COR-L47 (cell line): ENCODE measurements at regions not wholly inside any gene's neighbourhood (a gene's known extent, or its start where the extent isn't known, plus 50 kb on each side); places are given as distances from the start of the nearest gene placed in this dataset.

ENCODE experiments used
- DNase-seq: peaks from one replicate; lab custom pipeline; 2025; lab: John Stamatoyannopoulos, UW

DNA sequence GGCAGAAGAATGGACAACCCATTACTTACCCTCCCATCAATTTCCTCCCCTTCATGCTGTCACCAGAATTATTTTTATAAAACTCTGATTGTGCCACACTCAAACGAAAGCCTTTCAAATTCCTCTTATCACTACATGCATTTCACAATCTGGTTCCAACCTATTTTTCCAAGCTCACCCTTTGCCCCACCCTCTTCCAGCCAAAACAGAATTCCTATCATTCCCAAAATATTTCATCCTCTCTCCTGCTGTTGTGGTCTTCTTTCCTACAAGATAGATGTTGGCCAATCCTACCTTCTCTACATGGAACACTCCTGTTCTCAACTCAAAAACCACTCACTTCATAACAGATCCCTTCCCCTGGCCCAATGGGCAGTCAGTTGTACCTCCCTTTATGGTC, 111.5 kb downstream of the ELAPOR2 start:
- no peak for DNase-seq

- no peak for DNase-seq
Observed at GRCh38 chr7:86943447-86943846, 116.0 kb downstream of the ELAPOR2 start.

- DNase-seq: no peak
Observed at GRCh38 chr7:86942995-86943394, 116.5 kb downstream of the ELAPOR2 start.

DNA sequence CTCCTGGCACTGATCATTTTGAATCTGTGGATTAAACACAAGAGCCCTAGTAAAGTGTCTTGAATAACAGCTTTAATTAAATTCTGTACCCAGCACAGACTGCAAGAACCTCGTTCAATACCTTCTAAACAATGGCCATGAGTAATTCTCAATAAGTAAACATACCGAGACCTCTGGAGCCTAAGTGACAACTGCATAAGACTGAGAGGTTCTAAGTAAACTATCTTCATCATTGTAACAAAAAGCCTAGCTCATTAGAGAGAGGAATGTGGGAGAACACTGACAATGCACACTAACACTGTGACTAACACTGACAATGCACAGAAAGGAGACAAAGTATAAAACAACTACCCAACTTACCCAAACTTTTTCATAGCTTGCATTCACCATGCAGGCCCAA, 117.4 kb downstream of the ELAPOR2 start:
- no peak for DNase-seq

GRCh38 chr7:86939197-86939814, 120.1 kb downstream of the ELAPOR2 start:
- peak; percentile 60 for DNase-seq

GRCh38 chr7:86937363-86937878, 122.0 kb downstream of the ELAPOR2 start:
- no peak for DNase-seq

DNA sequence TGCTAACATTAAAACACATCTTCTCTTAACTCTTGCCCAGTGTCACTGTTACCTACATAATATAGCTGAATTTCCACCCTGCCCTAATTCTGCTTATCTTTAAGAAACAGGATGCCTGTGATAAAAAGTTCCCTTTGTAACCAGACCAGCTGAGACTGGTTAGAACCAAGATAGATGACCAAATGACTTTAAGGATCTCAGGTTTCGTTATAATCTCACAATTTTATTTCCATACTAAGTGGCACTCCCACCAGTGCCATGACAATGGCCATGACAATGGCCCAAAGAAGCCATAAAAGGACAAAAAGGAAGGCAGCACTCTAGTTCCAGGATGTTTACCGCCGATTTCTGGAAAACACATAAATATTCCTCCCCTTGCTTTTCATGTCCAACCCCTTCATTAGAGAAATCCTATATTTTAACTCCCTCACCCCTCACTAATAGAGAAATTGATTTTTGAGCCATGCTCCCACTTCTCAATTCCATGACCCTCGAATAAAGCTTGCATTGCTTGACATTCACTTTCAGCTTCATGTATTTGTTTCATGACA, 126.1 kb downstream of the ELAPOR2 start:
- DNase-seq: no peak

DNA sequence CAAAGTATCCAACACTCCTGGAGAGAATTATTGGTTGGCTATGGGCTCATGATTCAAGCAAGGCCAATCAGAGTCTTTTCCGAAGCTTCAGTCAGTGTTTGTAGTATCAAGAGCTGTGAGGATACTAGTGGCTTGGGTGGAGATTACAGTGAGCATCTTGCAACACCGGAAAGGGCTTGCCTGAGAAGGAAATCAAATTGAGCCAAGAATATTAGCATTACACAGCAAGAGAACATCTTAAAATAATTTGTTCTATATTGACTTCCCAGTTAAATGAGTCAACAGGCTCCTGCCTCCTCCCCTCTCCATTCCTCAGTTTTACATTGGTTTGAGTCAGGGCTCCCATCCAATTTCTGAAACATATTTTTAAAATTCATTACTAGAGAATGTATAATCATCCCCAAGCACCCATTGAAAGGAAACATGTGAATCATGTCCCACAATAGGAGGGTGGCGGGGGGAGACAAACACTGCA, 127.4 kb downstream of the ELAPOR2 start:
- DNase-seq: no peak

- DNase-seq: no peak
Observed at GRCh38 chr7:86931439-86931838, 128.0 kb downstream of the ELAPOR2 start.

DNA sequence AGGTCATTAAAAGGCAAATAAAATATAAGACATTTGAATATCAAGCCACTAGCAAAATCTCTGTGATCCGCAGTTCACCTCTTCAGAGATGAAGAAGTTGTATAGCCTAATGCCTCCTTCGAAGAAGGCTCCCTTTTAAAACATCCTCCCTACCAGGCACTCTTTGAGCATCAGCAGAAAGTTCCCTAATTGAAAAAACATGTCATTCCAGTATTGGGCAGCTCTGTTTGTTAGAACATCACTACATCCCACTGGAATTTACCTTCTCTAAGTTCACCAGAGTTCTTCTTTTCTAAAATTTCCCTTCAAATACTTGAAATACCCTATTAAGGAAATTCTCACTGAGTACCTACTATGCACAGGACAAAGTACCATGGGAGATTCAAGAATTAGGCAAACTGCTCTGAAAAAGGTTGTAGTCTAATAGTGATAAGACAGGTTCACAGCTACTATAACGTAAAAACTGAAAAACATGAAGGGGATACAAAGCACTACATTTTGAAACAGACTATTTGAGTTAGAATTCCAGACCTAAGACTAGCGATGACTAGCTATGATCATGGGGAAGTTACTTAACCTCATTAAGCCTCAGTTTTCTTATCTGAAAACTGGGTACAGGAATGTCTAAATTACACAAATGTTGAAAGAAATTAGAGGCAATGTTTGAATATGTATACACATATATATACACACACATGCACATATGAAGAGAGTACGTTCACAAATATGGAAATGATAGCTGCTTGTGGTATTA, 128.7 kb downstream of the ELAPOR2 start:
- no peak for DNase-seq

GRCh38 chr7:86929293-86930109, 130.0 kb downstream of the ELAPOR2 start:
- DNase-seq: no peak

DNA sequence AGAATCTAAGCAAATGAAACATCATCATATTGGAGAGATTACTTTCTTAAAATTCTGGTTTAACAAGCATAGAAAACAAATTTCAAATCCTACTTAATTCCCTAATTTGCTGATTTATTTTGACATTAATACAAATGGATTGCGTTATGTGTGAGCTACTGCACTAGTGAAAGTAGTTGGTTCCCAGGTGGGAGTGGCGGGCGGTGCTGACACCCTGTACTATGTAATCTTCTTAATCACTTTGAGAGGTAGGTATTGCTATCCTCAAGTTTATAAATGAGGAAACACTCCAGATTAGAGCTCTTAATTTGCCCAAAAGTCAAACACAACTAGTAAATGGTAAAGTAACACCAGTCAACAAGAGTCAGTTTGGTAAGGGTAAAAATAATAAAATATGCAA, 131.1 kb downstream of the ELAPOR2 start:
- no peak for DNase-seq

DNA sequence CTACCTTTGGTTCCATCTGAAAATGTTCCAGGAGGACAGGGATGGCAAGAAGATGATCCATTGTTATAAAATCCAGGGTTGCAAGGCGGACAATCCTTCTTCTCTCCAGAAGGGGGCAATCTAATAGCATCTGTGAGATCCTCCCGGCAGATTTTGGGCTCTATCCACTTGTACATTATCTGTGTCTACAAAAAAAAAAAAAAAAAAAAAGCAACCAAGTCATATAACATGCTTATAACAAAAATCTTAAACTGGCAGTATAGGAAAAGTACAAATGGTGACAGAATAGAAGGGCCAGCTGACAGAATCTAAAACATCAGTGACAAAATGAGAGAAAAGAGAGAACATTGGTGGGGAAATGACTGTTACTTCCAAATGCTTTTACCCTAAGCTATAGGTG, 132.7 kb downstream of the ELAPOR2 start:
- peak; percentile 57 for DNase-seq

- no peak for DNase-seq
Observed at GRCh38 chr7:86925221-86925620, 134.2 kb downstream of the ELAPOR2 start.

DNA sequence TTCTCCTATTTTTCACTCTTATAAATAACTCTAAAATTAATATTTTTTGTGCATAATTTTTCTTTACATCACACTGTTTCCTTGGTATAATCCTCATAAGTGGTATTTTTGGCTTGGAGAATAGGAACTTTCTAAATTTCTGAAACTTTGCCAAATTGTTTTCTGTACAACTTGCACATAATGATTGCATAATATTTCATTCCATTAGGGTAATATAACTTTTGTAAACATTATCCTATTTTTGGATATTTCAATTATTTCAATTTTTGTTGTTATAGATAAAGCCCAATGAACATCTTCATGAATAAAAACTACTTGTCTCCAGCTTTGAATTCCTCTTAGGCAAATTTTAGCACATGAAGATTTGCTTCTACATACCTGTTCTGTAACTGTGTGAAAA, 135.9 kb downstream of the ELAPOR2 start:
- DNase-seq: no peak

DNA sequence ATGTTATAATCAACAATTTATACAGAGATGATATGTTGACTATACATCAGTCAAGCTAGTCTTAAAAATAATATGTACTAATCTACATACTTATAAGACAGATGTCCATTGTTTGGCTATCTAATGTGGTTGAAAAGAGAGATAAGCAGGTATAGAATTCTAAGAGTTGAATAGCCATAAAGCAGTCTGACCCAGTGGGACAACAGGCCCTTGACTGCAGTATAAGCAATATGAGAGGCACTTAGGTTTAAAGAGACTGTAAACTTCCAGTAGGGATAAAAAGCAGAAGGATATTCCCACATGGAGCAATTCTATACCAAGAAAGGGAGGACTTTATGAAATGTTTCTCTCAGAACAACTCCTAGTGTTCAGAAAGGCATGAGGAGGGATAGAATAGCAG, 139.3 kb downstream of the ELAPOR2 start:
- DNase-seq: no peak

DNA sequence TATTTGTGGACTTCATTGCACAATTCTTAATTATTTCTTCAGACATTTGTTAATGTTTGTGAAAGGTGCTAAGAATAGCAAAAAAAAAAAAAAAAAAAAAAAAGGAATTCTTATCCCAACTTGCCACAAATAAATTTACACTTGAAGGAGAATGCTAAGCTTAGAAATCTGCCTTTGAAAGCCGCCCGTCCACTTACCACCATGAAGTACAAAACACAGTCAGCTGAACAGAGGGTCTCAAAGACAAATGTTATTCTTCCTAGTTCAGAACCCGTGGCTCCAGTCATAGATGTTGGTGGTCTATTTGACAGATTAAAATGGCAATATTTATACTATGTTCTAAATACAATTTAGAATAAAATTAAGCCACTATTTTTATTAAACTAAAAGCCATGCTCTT, 141.2 kb downstream of the ELAPOR2 start:
- no peak for DNase-seq

DNA sequence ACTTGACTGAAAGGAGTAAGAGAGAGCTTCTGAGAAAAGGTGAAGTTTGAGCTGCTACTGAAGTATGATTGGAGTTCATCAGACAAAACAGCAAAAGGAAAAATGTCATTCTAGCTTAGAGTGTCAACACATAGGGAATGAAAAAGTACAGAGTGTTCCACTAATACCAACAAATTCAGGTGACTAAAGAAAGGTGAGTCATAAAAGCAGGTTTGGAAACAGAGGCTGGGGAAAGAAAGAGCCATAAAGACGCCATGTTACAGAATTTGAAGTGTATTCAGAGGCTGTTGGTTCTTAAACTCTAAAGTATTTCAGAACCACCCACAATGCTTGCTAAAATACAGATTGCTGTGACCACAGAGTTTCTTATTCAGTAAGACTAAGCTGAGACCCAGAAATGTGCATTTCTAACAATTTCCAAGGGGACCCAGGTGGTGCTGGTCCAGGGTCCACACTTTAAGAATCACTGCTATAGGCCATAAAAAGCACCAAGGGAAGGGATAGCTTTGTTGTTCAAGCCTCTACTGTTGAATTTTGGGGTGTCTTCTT, 143.1 kb downstream of the ELAPOR2 start:
- DNase-seq: no peak

GRCh38 chr7:86914551-86914950, 144.9 kb downstream of the ELAPOR2 start:
- DNase-seq: peak; percentile 44
